DOHH2 (cell line): ENCODE measurements at regions not wholly inside any gene's neighbourhood (a gene's known extent, or its start where the extent isn't known, plus 50 kb on each side); places are given as distances from the start of the nearest gene placed in this dataset.

ENCODE experiments used
- H3F3A ChIP-seq: fragments of 200-600 bp; sonication (generic), shearing (Covaris generic); 2 replicates; pipeline ENCODE4 v1.6.0; 2016; ENCODE audit warnings: antibody characterized with exemption, mild to moderate bottlenecking; ENCODE audit not compliant: control insufficient read depth, insufficient read depth
- H3K27ac ChIP-seq: fragments of 200-600 bp; sonication (generic); 2 replicates; pipeline ENCODE4 v1.5.1; 2014; ENCODE audit warnings: low read depth, mild to moderate bottlenecking, low read length, moderate library complexity
- H3K27me3 ChIP-seq: fragments of 200-600 bp; sonication (generic); 2 replicates; pipeline ENCODE4 v1.6.1; 2014; ENCODE audit warnings: mild to moderate bottlenecking, low read length, mixed read lengths; ENCODE audit not compliant: control insufficient read depth
- H3K36me3 ChIP-seq: fragments of 200-600 bp; sonication (generic); 2 replicates; pipeline ENCODE4 v1.6.1; 2014; ENCODE audit warnings: mild to moderate bottlenecking, low read length, moderate library complexity, mixed read lengths; ENCODE audit not compliant: control insufficient read depth
- H3K4me1 ChIP-seq: fragments of 200-600 bp; sonication (generic); 2 replicates; pipeline ENCODE4 v1.6.1; 2014; ENCODE audit warnings: mild to moderate bottlenecking, low read length, mixed read lengths; ENCODE audit not compliant: control insufficient read depth
- H3K4me2 ChIP-seq: fragments of 200-600 bp; sonication (generic); 2 replicates; pipeline ENCODE4 v1.6.0; 2014; ENCODE audit warnings: mild to moderate bottlenecking, low read length, moderate library complexity
- H3K4me3 ChIP-seq: fragments of 200-600 bp; sonication (generic); 2 replicates; pipeline ENCODE4 v1.5.1; 2014; ENCODE audit warnings: mild to moderate bottlenecking, low read length, mixed read lengths
- H3K79me2 ChIP-seq: fragments of 200-600 bp; sonication (generic); 2 replicates; pipeline ENCODE4 v1.6.1; 2014; ENCODE audit warnings: mild to moderate bottlenecking, low read length, mixed read lengths; ENCODE audit not compliant: control insufficient read depth
- H3K9me2 ChIP-seq: fragments of 200-600 bp; sonication (generic); replicated peaks from 2 replicates; pipeline ENCODE4 v1.6.1; 2014; ENCODE audit warnings: mild to moderate bottlenecking, low read length, mixed read lengths; ENCODE audit not compliant: control insufficient read depth
- H3K9me3 ChIP-seq: fragments of 200-600 bp; sonication (generic); 2 replicates; pipeline ENCODE4 v1.6.1; 2014; ENCODE audit warnings: antibody characterized with exemption, low read length, mixed read lengths; ENCODE audit not compliant: control insufficient read depth, insufficient read depth
- H4K20me1 ChIP-seq: fragments of 200-600 bp; sonication (generic); 2 replicates; pipeline ENCODE4 v1.6.0; 2014; ENCODE audit warnings: low read depth, mild to moderate bottlenecking, antibody characterized with exemption, low read length, moderate library complexity; ENCODE audit not compliant: control insufficient read depth, insufficient read depth
- CTCF ChIP-seq: fragments of 200-600 bp; sonication (generic); IDR thresholded peaks from one replicate; pipeline ENCODE4 v1.5.1; 2014; ENCODE audit warnings: antibody characterized with exemption, mild to moderate bottlenecking, low read depth, low read length; ENCODE audit not compliant: poor library complexity, severe bottlenecking
- EZH2phosphoT487 ChIP-seq: fragments of 200-600 bp; sonication (generic); IDR thresholded peaks from 2 replicates; pipeline ENCODE4 v1.6.1; 2017; ENCODE audit warnings: borderline replicate concordance, mild to moderate bottlenecking, antibody characterized with exemption, low read length, moderate library complexity, mixed read lengths

DNA sequence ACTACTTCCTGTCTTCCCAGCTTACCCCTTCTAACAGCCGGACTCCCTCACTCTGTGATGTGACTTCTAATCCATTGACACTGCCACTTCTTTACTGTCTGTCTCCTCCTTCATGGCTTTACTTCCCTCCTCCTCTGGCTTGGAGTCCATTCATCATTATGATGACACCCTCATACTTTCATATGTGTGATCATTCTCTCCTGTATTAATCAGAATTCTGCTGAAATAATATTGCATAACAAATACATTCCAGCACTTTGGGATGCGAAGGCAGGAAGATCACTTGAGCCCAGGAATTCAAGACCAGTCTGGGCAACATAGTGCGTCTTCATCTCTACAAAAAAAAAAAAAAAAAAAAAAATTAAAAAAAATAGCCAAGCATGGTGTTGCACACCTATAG lies 147.9 kb upstream of the BTBD3 start:
- Histone ChIP-seq H3K27me3 (no peaks in the 10 kb centered on the region), H4K20me1 (no peaks in the 10 kb centered on the region), H3K36me3 (no peaks in the 10 kb centered on the region), H3K4me2 (no peak overlapping the region), H3K27ac (no peak overlapping the region), H3K9me3 (no peaks in the 10 kb centered on the region; the same call in 1 of the 2 replicates), H3K79me2 (no peaks in the 10 kb centered on the region), H3F3A (no peaks in the 10 kb centered on the region), H3K4me3 (no peak overlapping the region), H3K9me2 (no peaks in the 10 kb centered on the region), H3K4me1 (no peaks in the 10 kb centered on the region)
- no peak for TF ChIP-seq EZH2phosphoT487
- TF ChIP-seq CTCF: no peak

- Histone ChIP-seq H4K20me1 (no peaks in the 10 kb centered on the region), H3K27ac (no peak overlapping the region), H3F3A (no peaks in the 10 kb centered on the region), H3K36me3 (no peaks in the 10 kb centered on the region), H3K9me2 (no peaks in the 10 kb centered on the region), H3K79me2 (no peaks in the 10 kb centered on the region), H3K9me3 (no peaks in the 10 kb centered on the region; the same call in 1 of the 2 replicates), H3K4me1 (no peaks in the 10 kb centered on the region), H3K27me3 (no peaks in the 10 kb centered on the region), H3K4me3 (no peak overlapping the region), H3K4me2 (no peak overlapping the region)
- TF ChIP-seq CTCF: no peak
- TF ChIP-seq EZH2phosphoT487: no peak
Measured at GRCh38 chr20:11772226-11772730, 145.4 kb upstream of the BTBD3 start.

DNA sequence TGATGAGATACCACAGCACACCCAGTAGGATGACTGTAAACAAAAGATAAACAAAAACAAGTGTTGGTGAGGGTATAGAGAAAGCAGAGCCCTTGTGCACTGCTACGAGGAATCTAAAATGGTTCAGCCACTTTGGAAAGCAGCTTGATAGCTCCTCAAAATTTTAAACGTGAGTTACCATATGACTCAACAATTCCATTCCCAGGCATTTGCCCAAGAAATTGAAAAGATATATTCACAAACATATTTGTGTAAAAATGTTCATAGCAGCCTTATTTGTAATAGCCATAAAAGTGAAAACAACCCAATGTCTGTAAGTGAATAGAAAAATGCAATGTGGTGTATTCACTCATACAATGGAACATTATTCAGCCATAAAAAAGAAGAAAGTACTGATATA lies 141.0 kb upstream of the BTBD3 start:
- H3K27ac ChIP-seq: no peak overlapping the region
- H3F3A ChIP-seq: no peaks in the 10 kb centered on the region
- TF ChIP-seq EZH2phosphoT487 (no peak), CTCF (no peak)
- no peaks in the 10 kb centered on the region for H3K4me1 ChIP-seq
- no peaks in the 10 kb centered on the region for H3K36me3 ChIP-seq
- no peaks in the 10 kb centered on the region for H4K20me1 ChIP-seq
- H3K9me2 ChIP-seq: no peaks in the 10 kb centered on the region
- no peaks in the 10 kb centered on the region; the same call in 1 of the 2 replicates for H3K9me3 ChIP-seq
- no peaks in the 10 kb centered on the region for H3K79me2 ChIP-seq
- no peak overlapping the region for H3K4me3 ChIP-seq
- no peaks in the 10 kb centered on the region for H3K27me3 ChIP-seq
- no peak overlapping the region for H3K4me2 ChIP-seq
